ENCODE measurements at regions not wholly inside any gene's neighbourhood (a gene's known extent, or its start where the extent isn't known, plus 50 kb on each side); places are given as distances from the start of the nearest gene placed in this dataset.

GRCh38 chr11:98710986-98711385, 309.8 kb upstream of the CNTN5 start:
- no peaks in the 10 kb centered on the region for H3K79me2 ChIP-seq (ENCODE audit: insufficient read depth, low read length)
- WGBS (ENCODE audit: extremely low coverage, insufficient read length, low lambda C conversion rate): no CpG with 5 or more reads among the region's 5 CpGs

More at GRCh38 chr11:98710986-98711385, 309.8 kb upstream of the CNTN5 start:
- no peak overlapping the region for H3K4ac ChIP-seq (ENCODE audit: low read depth, low read length)
- no peaks in the 10 kb centered on the region for H3K4me1 ChIP-seq (ENCODE audit: insufficient read depth, low read length)
- no peak overlapping the region for H2BK20ac ChIP-seq (ENCODE audit: low read depth, low read length, poor library complexity, severe bottlenecking)
- no peak overlapping the region for H3K4me2 ChIP-seq (ENCODE audit: insufficient read depth, insufficient read length, low read length)
- no peaks in the 10 kb centered on the region for H3K27me3 ChIP-seq (ENCODE audit: insufficient read depth, low read length)
- no peak overlapping the region for H3K56ac ChIP-seq (ENCODE audit: insufficient read length, low read depth, low read length)
- no peaks in the 10 kb centered on the region for H4K20me1 ChIP-seq (ENCODE audit: control insufficient read depth, insufficient read depth, insufficient read length)
- no peaks in the 10 kb centered on the region for H3K9me3 ChIP-seq (ENCODE audit: control insufficient read depth, low read depth, low read length)
- no peaks in the 10 kb centered on the region for H3K4me1 Mint-ChIP-seq
- no peak overlapping the region for H4K91ac ChIP-seq (ENCODE audit: insufficient read length, low read depth, low read length)
- no peak overlapping the region for H2BK15ac ChIP-seq (ENCODE audit: low read depth, low read length)
- H3K9ac ChIP-seq (ENCODE audit: extremely low read depth, insufficient read length, low read length): no peak overlapping the region
- H3K79me1 ChIP-seq (ENCODE audit: insufficient read depth, low read depth, low read length, poor library complexity, severe bottlenecking): no peaks in the 10 kb centered on the region
- no peak overlapping the region for H2AFZ ChIP-seq (ENCODE audit: low read length)
- no peak overlapping the region for H3K18ac ChIP-seq (ENCODE audit: insufficient read length, low read depth, low read length)
- no peak overlapping the region for H2AK5ac ChIP-seq (ENCODE audit: insufficient read length, low read length)
- no peak overlapping the region for H3K27ac ChIP-seq (ENCODE audit: insufficient read length, low read depth, low read length)
- H4K5ac ChIP-seq (ENCODE audit: insufficient read length, low read depth, low read length): no peak overlapping the region
- H3K14ac ChIP-seq (ENCODE audit: insufficient read depth, low read length): no peak overlapping the region
- no peak overlapping the region for H2BK120ac ChIP-seq (ENCODE audit: low read depth, low read length, poor library complexity, severe bottlenecking)
- no peak for DNase-seq
- TF ChIP-seq, protein P1, sequence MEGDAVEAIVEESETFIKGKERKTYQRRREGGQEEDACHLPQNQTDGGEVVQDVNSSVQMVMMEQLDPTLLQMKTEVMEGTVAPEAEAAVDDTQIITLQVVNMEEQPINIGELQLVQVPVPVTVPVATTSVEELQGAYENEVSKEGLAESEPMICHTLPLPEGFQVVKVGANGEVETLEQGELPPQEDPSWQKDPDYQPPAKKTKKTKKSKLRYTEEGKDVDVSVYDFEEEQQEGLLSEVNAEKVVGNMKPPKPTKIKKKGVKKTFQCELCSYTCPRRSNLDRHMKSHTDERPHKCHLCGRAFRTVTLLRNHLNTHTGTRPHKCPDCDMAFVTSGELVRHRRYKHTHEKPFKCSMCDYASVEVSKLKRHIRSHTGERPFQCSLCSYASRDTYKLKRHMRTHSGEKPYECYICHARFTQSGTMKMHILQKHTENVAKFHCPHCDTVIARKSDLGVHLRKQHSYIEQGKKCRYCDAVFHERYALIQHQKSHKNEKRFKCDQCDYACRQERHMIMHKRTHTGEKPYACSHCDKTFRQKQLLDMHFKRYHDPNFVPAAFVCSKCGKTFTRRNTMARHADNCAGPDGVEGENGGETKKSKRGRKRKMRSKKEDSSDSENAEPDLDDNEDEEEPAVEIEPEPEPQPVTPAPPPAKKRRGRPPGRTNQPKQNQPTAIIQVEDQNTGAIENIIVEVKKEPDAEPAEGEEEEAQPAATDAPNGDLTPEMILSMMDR (conservative IDR thresholded peaks at IDR 0.05): no peak
- no peaks in the 10 kb centered on the region for H3K27me3 Mint-ChIP-seq (ENCODE audit: low read depth)
- H3K23ac ChIP-seq (ENCODE audit: insufficient read length, low read depth, low read length): no peak overlapping the region
- H3K23me2 ChIP-seq (ENCODE audit: insufficient read length, low read depth, low read length, poor library complexity, severe bottlenecking): no peaks in the 10 kb centered on the region
- H2BK12ac ChIP-seq (ENCODE audit: insufficient read length, low read depth, low read length): no peak overlapping the region
- H3K4me3 Mint-ChIP-seq: no peak overlapping the region
- H4K8ac ChIP-seq (replicated peaks; ENCODE audit: insufficient read length, low read depth, low read length): no peak overlapping the region
- no peak overlapping the region for H2BK5ac ChIP-seq (ENCODE audit: insufficient read length, low read length)
- H3T11ph ChIP-seq (ENCODE audit: low read length): no peak overlapping the region
- no peak overlapping the region for H3K27ac Mint-ChIP-seq
- H3K9me3 Mint-ChIP-seq: peaks cover 22 to 24% of the 10 kb centered on the region in 2 experiments
- H3K36me3 Mint-ChIP-seq (ENCODE audit: insufficient read depth in 1 of 3, low read depth in 3 of 3): peaks cover 10 to 27% (median 10%) of the 10 kb centered on the region in 3 experiments; a peak in 4 of 7 replicates
